ENCODE measurements at regions not wholly inside any gene's neighbourhood (a gene's known extent, or its start where the extent isn't known, plus 50 kb on each side); places are given as distances from the start of the nearest gene placed in this dataset.
"Not testable (repeated sequence)": the region's sequence is repeated elsewhere in the genome, so short reads cannot be mapped to it uniquely, and the experiment has no call there.

- DNase-seq (ENCODE audit: low spot score): no peak
Observed at GRCh38 chr10:124324451-124324850, 94.3 kb downstream of the OAT start.

- DNase-seq (ENCODE audit: low spot score): no peak
Observed at GRCh38 chr10:124323806-124324205, 94.9 kb downstream of the OAT start.

- DNase-seq (ENCODE audit: low spot score): no peak
Observed at GRCh38 chr10:124323111-124323725, 95.5 kb downstream of the OAT start.

GRCh38 chr10:124322191-124322980 is 96.3 kb downstream of the OAT start:
- DNase-seq (ENCODE audit: low spot score): no peak

GRCh38 chr10:124321433-124322089 is 97.2 kb downstream of the OAT start:
- DNase-seq (ENCODE audit: low spot score): no peak

- DNase-seq (ENCODE audit: low spot score): no peak
Observed at GRCh38 chr10:124320778-124321432, 97.8 kb downstream of the OAT start.

- no peak for DNase-seq (ENCODE audit: low spot score)
Observed at GRCh38 chr10:124319926-124320391, 98.8 kb downstream of the OAT start.

- DNase-seq (ENCODE audit: low spot score): not testable (repeated sequence)
Observed at GRCh38 chr10:124319520-124319919, 99.2 kb downstream of the OAT start.

GRCh38 chr10:124318811-124319210 is 99.9 kb downstream of the OAT start:
- no peak for DNase-seq (ENCODE audit: low spot score)

GRCh38 chr10:124318076-124318475 is 100.6 kb downstream of the OAT start:
- DNase-seq (ENCODE audit: low spot score): no peak

- no peak for DNase-seq (ENCODE audit: low spot score)
Observed at GRCh38 chr10:124316326-124316725, 102.4 kb downstream of the OAT start.

GRCh38 chr10:124315591-124316270 is 103.0 kb downstream of the OAT start:
- DNase-seq (ENCODE audit: low spot score): no peak

- no peak for DNase-seq (ENCODE audit: low spot score)
Observed at GRCh38 chr10:124313374-124313773, 105.3 kb downstream of the OAT start.

GRCh38 chr10:124308811-124309210 is 109.9 kb downstream of the OAT start:
- no peak for DNase-seq (ENCODE audit: low spot score)

- DNase-seq (ENCODE audit: low spot score): no peak
Observed at GRCh38 chr10:124308056-124308645, 110.6 kb downstream of the OAT start.

GRCh38 chr10:124307591-124307990 is 111.1 kb downstream of the OAT start:
- no peak for DNase-seq (ENCODE audit: low spot score)

GRCh38 chr10:124306922-124307371 is 111.8 kb downstream of the OAT start:
- DNase-seq (ENCODE audit: low spot score): no peak

- no peak for DNase-seq (ENCODE audit: low spot score)
Observed at GRCh38 chr10:124306520-124306919, 112.2 kb downstream of the OAT start.

GRCh38 chr10:124305984-124306383 is 112.7 kb downstream of the OAT start:
- no peak for DNase-seq (ENCODE audit: low spot score)

GRCh38 chr10:124305131-124305530 is 113.6 kb downstream of the OAT start:
- no peak for DNase-seq (ENCODE audit: low spot score)

- no peak for DNase-seq (ENCODE audit: low spot score)
Observed at GRCh38 chr10:124303662-124304418, 114.9 kb downstream of the OAT start.

Measured in HuH-7.5 (cell line).